ENCODE measurements at regions not wholly inside any gene's neighbourhood (a gene's known extent, or its start where the extent isn't known, plus 50 kb on each side); places are given as distances from the start of the nearest gene placed in this dataset.

- WGBS (ENCODE audit: insufficient coverage) = 88% methylated on average over 6 of the region's 8 CpGs
- Histone ChIP-seq H3K27me3 (replicated peaks in 2 of 5; ENCODE audit: control insufficient read depth in 4 of 5, insufficient read depth in 5 of 5, low read length in 4 of 5) (peaks cover 4 to 63% (median 11%) of the 10 kb centered on the region in 5 experiments), H3K4me1 (ENCODE audit: control extremely low read depth in 1 of 4, control insufficient read depth in 4 of 4, insufficient read depth in 4 of 4, low read length in 3 of 4) (no peaks in the 10 kb centered on the region), H3K27ac (ENCODE audit: insufficient read depth in 1 of 2, low read depth in 1 of 2, low read length in 2 of 2, poor library complexity in 1 of 2, severe bottlenecking in 2 of 2) (no peak overlapping the region), H3K9me3 (ENCODE audit: control extremely low read depth in 1 of 5, control insufficient read depth in 4 of 5, insufficient read depth in 2 of 5, low read depth in 1 of 5, low read length in 4 of 5) (peaks cover 0 to 10% (median 5%) of the 10 kb centered on the region in 5 experiments), H3K36me3 (ENCODE audit: control insufficient read depth in 4 of 4, insufficient read depth in 4 of 4, low read length in 3 of 4) (no peaks in the 10 kb centered on the region), H3K4me3 (ENCODE audit: control insufficient read depth in 1 of 7, extremely low read depth in 1 of 7, insufficient read depth in 4 of 7, low read depth in 2 of 7, low read length in 6 of 7) (no peak overlapping the region)
- ChIA-PET POLR2A (no interaction called here), CTCF (no interaction called here)
- DNase-seq = no peak
These were observed 138.1 kb upstream of the FOXF1 start for GRCh38 chr16:86372193-86372592.

DNA sequence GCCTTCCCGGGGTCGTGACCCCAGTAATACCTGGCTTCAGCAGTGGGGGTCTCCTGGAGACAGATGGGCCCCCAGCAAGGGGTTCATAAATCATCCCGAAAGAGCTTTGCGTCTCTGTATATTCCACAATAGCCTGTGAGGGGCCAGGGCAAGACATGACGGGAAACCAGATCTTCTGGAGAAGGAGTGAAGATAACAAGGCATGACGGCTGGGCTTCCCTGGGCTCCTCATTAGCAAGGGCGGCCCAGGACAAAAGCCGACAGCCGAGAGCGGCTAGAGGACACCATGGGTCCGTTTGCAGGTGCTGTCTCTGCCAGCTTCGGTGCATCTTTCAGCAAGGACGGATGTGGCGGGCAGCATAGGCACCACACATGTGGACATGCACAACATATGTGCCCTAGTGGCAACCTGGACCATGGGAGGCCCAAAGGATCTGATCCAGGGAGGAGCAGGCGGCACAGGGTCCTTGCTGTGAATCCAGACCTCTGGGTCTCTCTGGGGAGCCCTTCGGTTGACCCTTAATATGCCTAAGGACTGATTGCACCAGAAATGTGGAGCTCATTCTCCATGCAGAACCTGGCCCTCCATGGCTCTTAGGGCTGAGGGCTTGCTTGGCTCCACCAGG, 136.9 kb upstream of the FOXF1 start:
- H3K4me3 ChIP-seq (ENCODE audit: control insufficient read depth in 1 of 7, extremely low read depth in 1 of 7, insufficient read depth in 4 of 7, low read depth in 2 of 7, low read length in 6 of 7) = no peak overlapping the region
- H3K36me3 ChIP-seq (ENCODE audit: control insufficient read depth in 4 of 4, insufficient read depth in 4 of 4, low read length in 3 of 4) = no peaks in the 10 kb centered on the region
- ChIA-PET POLR2A (no interaction called here), CTCF (no interaction called here)
- H3K4me1 ChIP-seq (ENCODE audit: control extremely low read depth in 1 of 4, control insufficient read depth in 4 of 4, insufficient read depth in 4 of 4, low read length in 3 of 4) = no peaks in the 10 kb centered on the region
- H3K9me3 ChIP-seq (ENCODE audit: control extremely low read depth in 1 of 5, control insufficient read depth in 4 of 5, insufficient read depth in 2 of 5, low read depth in 1 of 5, low read length in 4 of 5) = peaks cover 0 to 10% (median 5%) of the 10 kb centered on the region in 5 experiments
- H3K27me3 ChIP-seq (replicated peaks in 2 of 5; ENCODE audit: control insufficient read depth in 4 of 5, insufficient read depth in 5 of 5, low read length in 4 of 5) = peaks cover 0 to 53% (median 5%) of the 10 kb centered on the region in 5 experiments
- H3K27ac ChIP-seq (ENCODE audit: insufficient read depth in 1 of 2, low read depth in 1 of 2, low read length in 2 of 2, poor library complexity in 1 of 2, severe bottlenecking in 2 of 2) = no peak overlapping the region
- no peak for DNase-seq
- 80% methylated on average over 16 of the region's 16 CpGs for WGBS (ENCODE audit: insufficient coverage)

GRCh38 chr16:86374603-86375130, 135.7 kb upstream of the FOXF1 start:
- Histone ChIP-seq H3K4me1 (ENCODE audit: control extremely low read depth in 1 of 4, control insufficient read depth in 4 of 4, insufficient read depth in 4 of 4, low read length in 3 of 4) (peaks cover 0 to 2% (median 0%) of the 10 kb centered on the region in 4 experiments), H3K9me3 (ENCODE audit: control extremely low read depth in 1 of 5, control insufficient read depth in 4 of 5, insufficient read depth in 2 of 5, low read depth in 1 of 5, low read length in 4 of 5) (peaks cover 0 to 10% (median 5%) of the 10 kb centered on the region in 5 experiments), H3K4me3 (ENCODE audit: control insufficient read depth in 1 of 7, extremely low read depth in 1 of 7, insufficient read depth in 4 of 7, low read depth in 2 of 7, low read length in 6 of 7) (no peak overlapping the region), H3K27me3 (replicated peaks in 2 of 5; ENCODE audit: control insufficient read depth in 4 of 5, insufficient read depth in 5 of 5, low read length in 4 of 5) (peaks cover 0 to 58% (median 5%) of the 10 kb centered on the region in 5 experiments), H3K27ac (ENCODE audit: insufficient read depth in 1 of 2, low read depth in 1 of 2, low read length in 2 of 2, poor library complexity in 1 of 2, severe bottlenecking in 2 of 2) (no peak overlapping the region), H3K36me3 (ENCODE audit: control insufficient read depth in 4 of 4, insufficient read depth in 4 of 4, low read length in 3 of 4) (no peaks in the 10 kb centered on the region)
- ChIA-PET CTCF (no interaction called here), POLR2A (interaction anchor here (0.6 kb wide), 1 partner anchor 421 kb away, joined by 3 read pairs; no protein-coding TSS in a partner anchor)
- 96% methylated on average over 4 of the region's 6 CpGs for WGBS (ENCODE audit: insufficient coverage)
- DNase-seq = no peak

DNA sequence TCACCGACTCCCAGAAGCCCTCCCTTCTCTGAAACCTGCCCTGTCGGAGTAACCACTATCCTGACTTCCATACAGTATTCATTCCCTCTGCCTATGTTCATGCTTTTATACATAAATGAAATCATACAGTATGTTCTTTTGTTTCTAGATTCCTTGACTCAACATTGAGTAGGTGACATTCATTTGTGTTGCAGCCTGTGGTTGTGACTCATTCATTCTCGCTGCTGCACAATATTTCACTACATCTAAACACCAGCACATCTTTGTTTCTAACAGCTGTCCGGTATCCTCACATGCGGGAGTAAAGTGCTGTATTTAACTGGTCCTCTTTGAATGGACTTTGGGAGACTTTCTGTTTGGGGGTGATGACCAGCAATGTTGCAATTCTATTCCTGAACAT, 135.0 kb upstream of the FOXF1 start:
- no peak overlapping the region for H3K4me3 ChIP-seq (ENCODE audit: control insufficient read depth in 1 of 7, extremely low read depth in 1 of 7, insufficient read depth in 4 of 7, low read depth in 2 of 7, low read length in 6 of 7)
- POLR2A ChIA-PET = no interaction called here
- H3K27me3 ChIP-seq (replicated peaks in 2 of 5; ENCODE audit: control insufficient read depth in 4 of 5, insufficient read depth in 5 of 5, low read length in 4 of 5) = peaks cover 0 to 64% (median 5%) of the 10 kb centered on the region in 5 experiments
- no peak for DNase-seq
- H3K27ac ChIP-seq (ENCODE audit: insufficient read depth in 1 of 2, low read depth in 1 of 2, low read length in 2 of 2, poor library complexity in 1 of 2, severe bottlenecking in 2 of 2) = no peak overlapping the region
- H3K9me3 ChIP-seq (ENCODE audit: control extremely low read depth in 1 of 5, control insufficient read depth in 4 of 5, insufficient read depth in 2 of 5, low read depth in 1 of 5, low read length in 4 of 5) = peaks cover 0 to 10% (median 5%) of the 10 kb centered on the region in 5 experiments
- CTCF ChIA-PET = no interaction called here
- 100% methylated on average over 3 of the region's 5 CpGs for WGBS (ENCODE audit: insufficient coverage)
- no peaks in the 10 kb centered on the region for H3K36me3 ChIP-seq (ENCODE audit: control insufficient read depth in 4 of 4, insufficient read depth in 4 of 4, low read length in 3 of 4)
- peaks cover 0 to 2% (median 0%) of the 10 kb centered on the region in 4 experiments for H3K4me1 ChIP-seq (ENCODE audit: control extremely low read depth in 1 of 4, control insufficient read depth in 4 of 4, insufficient read depth in 4 of 4, low read length in 3 of 4)

DNA sequence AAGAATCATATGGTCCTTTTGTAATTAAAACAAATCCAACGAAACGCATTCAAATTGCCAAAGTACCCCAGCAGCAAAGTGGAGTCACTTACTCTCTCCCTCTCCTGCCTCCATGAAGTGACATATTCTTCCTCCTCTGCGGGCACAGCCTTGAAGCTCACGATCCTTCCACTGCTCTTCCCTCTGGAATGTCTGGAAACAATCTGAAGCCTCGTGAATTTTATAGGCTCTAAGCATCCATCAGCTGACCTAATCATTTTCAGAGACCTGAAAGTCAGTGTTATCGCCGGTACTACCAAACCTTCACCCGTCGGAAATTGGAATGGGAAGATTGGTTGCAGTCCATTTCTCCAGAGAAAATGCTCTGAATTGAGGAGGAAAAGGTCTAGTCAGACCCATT, 134.5 kb upstream of the FOXF1 start:
- Histone ChIP-seq H3K4me1 (ENCODE audit: control extremely low read depth in 1 of 4, control insufficient read depth in 4 of 4, insufficient read depth in 4 of 4, low read length in 3 of 4) (peaks cover 0 to 2% (median 0%) of the 10 kb centered on the region in 4 experiments), H3K9me3 (ENCODE audit: control extremely low read depth in 1 of 5, control insufficient read depth in 4 of 5, insufficient read depth in 2 of 5, low read depth in 1 of 5, low read length in 4 of 5) (peaks cover 0 to 10% (median 5%) of the 10 kb centered on the region in 5 experiments), H3K27me3 (replicated peaks in 2 of 5; ENCODE audit: control insufficient read depth in 4 of 5, insufficient read depth in 5 of 5, low read length in 4 of 5) (peaks cover 0 to 62% (median 5%) of the 10 kb centered on the region in 5 experiments), H3K36me3 (ENCODE audit: control insufficient read depth in 4 of 4, insufficient read depth in 4 of 4, low read length in 3 of 4) (no peaks in the 10 kb centered on the region), H3K27ac (ENCODE audit: insufficient read depth in 1 of 2, low read depth in 1 of 2, low read length in 2 of 2, poor library complexity in 1 of 2, severe bottlenecking in 2 of 2) (no peak overlapping the region), H3K4me3 (ENCODE audit: control insufficient read depth in 1 of 7, extremely low read depth in 1 of 7, insufficient read depth in 4 of 7, low read depth in 2 of 7, low read length in 6 of 7) (no peak overlapping the region)
- no peak for DNase-seq
- ChIA-PET POLR2A (no interaction called here), CTCF (no interaction called here)
- WGBS (ENCODE audit: insufficient coverage) = 90% methylated on average over 9 of the region's 9 CpGs

DNA sequence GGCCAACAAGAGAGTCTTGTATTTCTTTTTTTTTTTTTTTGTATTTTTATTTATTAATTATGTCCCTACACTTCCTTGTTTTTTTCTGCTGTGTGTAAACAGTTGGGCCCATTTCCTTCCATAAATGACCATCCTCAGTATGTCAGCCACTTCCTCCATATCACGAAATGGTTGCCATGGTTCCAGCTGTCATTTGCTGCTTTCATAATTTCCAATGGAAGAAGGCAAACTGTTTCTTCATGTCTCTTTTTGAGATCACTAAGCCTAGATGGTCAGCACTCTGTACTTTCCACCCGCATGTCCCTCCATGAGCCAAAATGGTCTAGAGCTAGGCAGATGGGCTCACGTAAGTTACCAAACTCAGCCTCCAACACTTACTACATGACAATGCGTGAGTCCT, 133.5 kb upstream of the FOXF1 start:
- no peak overlapping the region for H3K27ac ChIP-seq (ENCODE audit: insufficient read depth in 1 of 2, low read depth in 1 of 2, low read length in 2 of 2, poor library complexity in 1 of 2, severe bottlenecking in 2 of 2)
- CTCF ChIA-PET = no interaction called here
- peaks cover 0 to 60% (median 5%) of the 10 kb centered on the region in 5 experiments for H3K27me3 ChIP-seq (replicated peaks in 2 of 5; ENCODE audit: control insufficient read depth in 4 of 5, insufficient read depth in 5 of 5, low read length in 4 of 5)
- no peak for DNase-seq
- peaks cover 0 to 2% (median 0%) of the 10 kb centered on the region in 4 experiments for H3K4me1 ChIP-seq (ENCODE audit: control extremely low read depth in 1 of 4, control insufficient read depth in 4 of 4, insufficient read depth in 4 of 4, low read length in 3 of 4)
- peaks cover 0 to 10% (median 5%) of the 10 kb centered on the region in 5 experiments for H3K9me3 ChIP-seq (ENCODE audit: control extremely low read depth in 1 of 5, control insufficient read depth in 4 of 5, insufficient read depth in 2 of 5, low read depth in 1 of 5, low read length in 4 of 5)
- 83% methylated on average over 3 of the region's 4 CpGs for WGBS (ENCODE audit: insufficient coverage)
- POLR2A ChIA-PET = interaction anchor here (0.6 kb wide), 1 partner anchor 154 kb away, joined by 5 read pairs; no protein-coding TSS in a partner anchor
- H3K36me3 ChIP-seq (ENCODE audit: control insufficient read depth in 4 of 4, insufficient read depth in 4 of 4, low read length in 3 of 4) = no peaks in the 10 kb centered on the region
- no peak overlapping the region for H3K4me3 ChIP-seq (ENCODE audit: control insufficient read depth in 1 of 7, extremely low read depth in 1 of 7, insufficient read depth in 4 of 7, low read depth in 2 of 7, low read length in 6 of 7)

DNA sequence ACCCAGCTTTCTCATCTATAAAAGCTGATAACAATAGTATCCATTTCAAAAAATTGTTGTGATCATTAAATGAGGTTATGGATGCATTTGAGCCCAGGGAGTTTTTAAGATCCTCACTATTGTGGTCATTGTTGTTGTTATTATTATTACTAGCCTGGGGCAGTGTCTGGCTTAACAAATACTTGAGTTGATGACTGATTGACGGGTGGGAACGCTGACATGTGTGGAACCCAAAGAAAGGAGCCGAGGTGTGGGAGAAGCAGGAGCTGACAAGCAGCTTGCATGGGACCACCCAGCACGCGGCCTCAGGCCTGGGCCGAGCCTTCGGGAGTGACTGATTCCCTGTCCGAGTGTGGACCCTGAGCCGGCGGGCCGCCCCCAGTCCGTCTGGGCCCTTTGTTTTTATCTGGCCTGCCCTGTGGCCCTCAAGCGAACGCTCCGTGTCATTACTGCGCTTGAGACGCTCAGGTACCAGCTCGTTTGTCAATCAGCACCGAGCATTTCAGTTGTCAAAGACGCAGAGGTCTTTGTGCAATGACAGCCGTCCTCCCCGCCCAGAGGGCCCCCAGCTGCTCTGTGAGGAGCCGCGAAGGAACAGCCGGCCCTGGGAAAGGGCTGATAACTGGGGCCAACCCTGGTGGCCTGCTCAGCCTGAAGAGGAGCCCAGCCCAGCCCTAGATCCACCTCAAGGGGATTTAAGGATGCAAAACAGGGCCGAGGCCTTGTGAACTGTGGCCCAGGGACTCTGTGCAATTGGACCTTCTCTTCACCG, 132.9 kb upstream of the FOXF1 start:
- POLR2A ChIA-PET = no interaction called here
- Histone ChIP-seq H3K9me3 (ENCODE audit: control extremely low read depth in 1 of 5, control insufficient read depth in 4 of 5, insufficient read depth in 2 of 5, low read depth in 1 of 5, low read length in 4 of 5) (peaks cover 0 to 10% (median 5%) of the 10 kb centered on the region in 5 experiments), H3K36me3 (ENCODE audit: control insufficient read depth in 4 of 4, insufficient read depth in 4 of 4, low read length in 3 of 4) (no peaks in the 10 kb centered on the region), H3K27ac (ENCODE audit: insufficient read depth in 1 of 2, low read depth in 1 of 2, low read length in 2 of 2, poor library complexity in 1 of 2, severe bottlenecking in 2 of 2) (no peak overlapping the region), H3K4me3 (ENCODE audit: control insufficient read depth in 1 of 7, extremely low read depth in 1 of 7, insufficient read depth in 4 of 7, low read depth in 2 of 7, low read length in 6 of 7) (no peak overlapping the region), H3K4me1 (ENCODE audit: control extremely low read depth in 1 of 4, control insufficient read depth in 4 of 4, insufficient read depth in 4 of 4, low read length in 3 of 4) (peaks cover 0 to 2% (median 0%) of the 10 kb centered on the region in 4 experiments), H3K27me3 (replicated peaks in 2 of 5; ENCODE audit: control insufficient read depth in 4 of 5, insufficient read depth in 5 of 5, low read length in 4 of 5) (peaks cover 0 to 62% (median 5%) of the 10 kb centered on the region in 5 experiments)
- CTCF ChIA-PET = no interaction called here
- DNase-seq = no peak
- 92% methylated on average over 27 of the region's 27 CpGs for WGBS (ENCODE audit: insufficient coverage)
